ENCODE measurements at regions not wholly inside any gene's neighbourhood (a gene's known extent, or its start where the extent isn't known, plus 50 kb on each side); places are given as distances from the start of the nearest gene placed in this dataset.

DNA sequence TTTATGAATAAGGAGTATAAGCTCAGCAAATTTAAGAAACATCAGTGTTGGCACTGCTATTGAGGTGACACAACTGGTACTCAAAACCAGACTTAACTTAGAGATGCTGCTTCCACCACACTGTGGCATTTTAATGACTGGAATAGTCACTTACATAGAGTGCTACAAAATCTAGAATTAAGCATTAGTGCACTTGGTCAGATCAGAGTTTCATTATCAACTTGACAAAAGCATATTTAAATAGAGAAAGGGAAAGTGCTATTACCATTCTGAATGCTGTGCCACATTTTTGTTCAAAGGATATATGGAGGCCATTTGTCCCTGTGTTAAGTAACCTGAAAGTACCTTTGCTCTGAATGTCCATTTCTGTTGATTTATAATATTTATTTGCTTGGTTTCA lies 800.7 kb upstream of the ALCAM start:
- H3K27ac Mint-ChIP-seq, result no peak overlapping the region
- H3K27me3 Mint-ChIP-seq (ENCODE audit: insufficient read depth, low read depth), result no peaks in the 10 kb centered on the region
- no peak overlapping the region for H2AFZ ChIP-seq (replicated peaks)
- H3K9ac ChIP-seq, result no peak overlapping the region
- H3K36me3 Mint-ChIP-seq, result no peaks in the 10 kb centered on the region
- H3K4me2 ChIP-seq, result no peak overlapping the region
- no peak overlapping the region for H3K4me3 ChIP-seq
- H3K9me3 Mint-ChIP-seq, result no peaks in the 10 kb centered on the region
- no peaks in the 10 kb centered on the region for H3K4me1 Mint-ChIP-seq
- TF ChIP-seq EZH2phosphoT487 (IDR thresholded peaks at IDR 0.05) (no peak), EZH2 (IDR thresholded peaks at IDR 0.05) (no peak)
- TF ChIP-seq, protein P1, sequence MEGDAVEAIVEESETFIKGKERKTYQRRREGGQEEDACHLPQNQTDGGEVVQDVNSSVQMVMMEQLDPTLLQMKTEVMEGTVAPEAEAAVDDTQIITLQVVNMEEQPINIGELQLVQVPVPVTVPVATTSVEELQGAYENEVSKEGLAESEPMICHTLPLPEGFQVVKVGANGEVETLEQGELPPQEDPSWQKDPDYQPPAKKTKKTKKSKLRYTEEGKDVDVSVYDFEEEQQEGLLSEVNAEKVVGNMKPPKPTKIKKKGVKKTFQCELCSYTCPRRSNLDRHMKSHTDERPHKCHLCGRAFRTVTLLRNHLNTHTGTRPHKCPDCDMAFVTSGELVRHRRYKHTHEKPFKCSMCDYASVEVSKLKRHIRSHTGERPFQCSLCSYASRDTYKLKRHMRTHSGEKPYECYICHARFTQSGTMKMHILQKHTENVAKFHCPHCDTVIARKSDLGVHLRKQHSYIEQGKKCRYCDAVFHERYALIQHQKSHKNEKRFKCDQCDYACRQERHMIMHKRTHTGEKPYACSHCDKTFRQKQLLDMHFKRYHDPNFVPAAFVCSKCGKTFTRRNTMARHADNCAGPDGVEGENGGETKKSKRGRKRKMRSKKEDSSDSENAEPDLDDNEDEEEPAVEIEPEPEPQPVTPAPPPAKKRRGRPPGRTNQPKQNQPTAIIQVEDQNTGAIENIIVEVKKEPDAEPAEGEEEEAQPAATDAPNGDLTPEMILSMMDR (IDR thresholded peaks at IDR 0.05), result no peak
- H3K27me3 ChIP-seq, result no peaks in the 10 kb centered on the region
- H3K9me3 ChIP-seq (ENCODE audit: low read depth), result no peaks in the 10 kb centered on the region
- H3K27ac ChIP-seq, result no peak overlapping the region
- no peaks in the 10 kb centered on the region for H3K79me2 ChIP-seq (ENCODE audit: low read depth)
- H3F3A ChIP-seq (ENCODE audit: low read depth), result no peaks in the 10 kb centered on the region
- no peaks in the 10 kb centered on the region for H4K20me1 ChIP-seq (ENCODE audit: low read depth)
- no peaks in the 10 kb centered on the region for H3K4me1 ChIP-seq
- no peak for DNase-seq (ENCODE audit: low spot score)
- no peak overlapping the region for H3K4me3 Mint-ChIP-seq
- no peaks in the 10 kb centered on the region for H3K36me3 ChIP-seq

DNA sequence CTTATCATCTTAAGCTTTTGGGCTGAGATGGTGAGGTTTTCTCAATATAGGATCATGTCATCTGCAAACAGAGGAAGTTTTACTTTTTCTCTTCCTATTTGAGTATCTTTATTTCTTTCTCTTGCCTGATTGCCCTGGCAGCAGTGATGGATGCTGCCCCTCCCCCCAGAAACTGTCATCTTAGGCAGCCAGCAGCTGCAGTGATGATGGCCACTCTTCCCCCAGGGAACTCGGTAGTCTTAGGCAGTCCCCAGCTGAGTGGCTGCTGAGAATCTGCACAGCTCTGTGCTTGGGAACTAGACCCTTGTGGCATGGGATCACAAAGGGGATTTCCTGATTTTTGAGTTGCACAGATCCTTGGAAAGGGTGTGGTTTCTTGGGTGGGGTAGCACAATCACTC lies 791.1 kb upstream of the ALCAM start:
- Mint-ChIP-seq H3K36me3 (peaks cover 3% of the 10 kb centered on the region), H3K27me3 (ENCODE audit: insufficient read depth, low read depth) (peaks cover 2% of the 10 kb centered on the region), H3K4me1 (no peaks in the 10 kb centered on the region), H3K9me3 (peaks cover 45% of the 10 kb centered on the region), H3K4me3 (no peak overlapping the region), H3K27ac (no peak overlapping the region)
- no peak for DNase-seq (ENCODE audit: low spot score)
- H3F3A ChIP-seq (ENCODE audit: low read depth), result no peaks in the 10 kb centered on the region
- no peak overlapping the region for H3K4me2 ChIP-seq
- no peaks in the 10 kb centered on the region for H3K27me3 ChIP-seq
- H3K9ac ChIP-seq, result no peak overlapping the region
- no peak overlapping the region for H3K4me3 ChIP-seq
- H3K4me1 ChIP-seq, result no peaks in the 10 kb centered on the region
- TF ChIP-seq EZH2 (IDR thresholded peaks at IDR 0.05) (no peak), EZH2phosphoT487 (IDR thresholded peaks at IDR 0.05) (no peak)
- TF ChIP-seq, protein P1 (IDR thresholded peaks at IDR 0.05), result no peak
- peaks cover 7% of the 10 kb centered on the region for H3K36me3 ChIP-seq
- H3K9me3 ChIP-seq (ENCODE audit: low read depth), result peaks cover 7% of the 10 kb centered on the region
- H3K79me2 ChIP-seq (ENCODE audit: low read depth), result no peaks in the 10 kb centered on the region
- H2AFZ ChIP-seq (replicated peaks), result no peak overlapping the region
- no peaks in the 10 kb centered on the region for H4K20me1 ChIP-seq (ENCODE audit: low read depth)
- no peak overlapping the region for H3K27ac ChIP-seq

DNA sequence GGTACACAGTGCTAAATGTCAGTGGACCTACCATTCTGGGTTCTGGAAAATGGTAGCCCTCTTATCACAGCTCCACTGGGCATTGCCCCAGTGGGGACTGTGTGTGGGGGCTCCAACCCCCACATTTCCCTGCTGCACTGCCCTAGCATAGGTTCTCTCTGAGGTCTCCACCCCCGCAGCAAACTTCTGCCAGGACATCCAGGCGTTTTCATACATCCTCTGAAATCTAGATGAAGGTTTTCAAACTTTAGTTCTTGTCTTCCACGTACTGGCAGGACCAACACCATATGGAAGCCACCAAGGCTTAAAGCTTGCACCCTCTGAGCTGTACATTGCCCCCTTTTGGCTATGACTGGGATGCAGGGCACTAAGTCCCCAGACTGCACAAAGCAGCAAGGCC lies 788.2 kb upstream of the ALCAM start:
- Mint-ChIP-seq H3K27me3 (ENCODE audit: insufficient read depth, low read depth) (peaks cover 2% of the 10 kb centered on the region), H3K27ac (no peak overlapping the region), H3K4me3 (no peak overlapping the region), H3K9me3 (peaks cover 45% of the 10 kb centered on the region), H3K4me1 (no peaks in the 10 kb centered on the region), H3K36me3 (peaks cover 3% of the 10 kb centered on the region)
- TF ChIP-seq EZH2 (IDR thresholded peaks at IDR 0.05), result no peak
- TF ChIP-seq, protein P1 (IDR thresholded peaks at IDR 0.05), result no peak
- TF ChIP-seq EZH2phosphoT487 (IDR thresholded peaks at IDR 0.05), result no peak
- no peak for DNase-seq (ENCODE audit: low spot score)
- Histone ChIP-seq H3F3A (ENCODE audit: low read depth) (no peaks in the 10 kb centered on the region), H3K4me1 (no peaks in the 10 kb centered on the region), H3K4me3 (no peak overlapping the region), H3K27me3 (no peaks in the 10 kb centered on the region), H4K20me1 (ENCODE audit: low read depth) (no peaks in the 10 kb centered on the region), H3K9ac (no peak overlapping the region), H3K4me2 (no peak overlapping the region), H3K79me2 (ENCODE audit: low read depth) (no peaks in the 10 kb centered on the region), H3K36me3 (peaks cover 7% of the 10 kb centered on the region), H2AFZ (replicated peaks) (no peak overlapping the region), H3K27ac (no peak overlapping the region), H3K9me3 (ENCODE audit: low read depth) (peaks cover 14% of the 10 kb centered on the region)

Data from neural progenitor cell (in vitro differentiated cells).